NCI-H526 (cell line): ENCODE measurements at regions not wholly inside any gene's neighbourhood (a gene's known extent, or its start where the extent isn't known, plus 50 kb on each side); places are given as distances from the start of the nearest gene placed in this dataset.
"Not testable (repeated sequence)": the region's sequence is repeated elsewhere in the genome, so short reads cannot be mapped to it uniquely, and the experiment has no call there.

ENCODE experiments used
- DNase-seq, 2 experiments: peaks; one replicate each; lab custom pipeline; 2025; lab: John Stamatoyannopoulos, UW

- no peak for DNase-seq
These were observed 55.0 kb downstream of the FOXA2 start for GRCh38 chr20:22529150-22530019.

GRCh38 chr20:22526512-22527012 is 57.8 kb downstream of the FOXA2 start:
- DNase-seq = no peak

DNA sequence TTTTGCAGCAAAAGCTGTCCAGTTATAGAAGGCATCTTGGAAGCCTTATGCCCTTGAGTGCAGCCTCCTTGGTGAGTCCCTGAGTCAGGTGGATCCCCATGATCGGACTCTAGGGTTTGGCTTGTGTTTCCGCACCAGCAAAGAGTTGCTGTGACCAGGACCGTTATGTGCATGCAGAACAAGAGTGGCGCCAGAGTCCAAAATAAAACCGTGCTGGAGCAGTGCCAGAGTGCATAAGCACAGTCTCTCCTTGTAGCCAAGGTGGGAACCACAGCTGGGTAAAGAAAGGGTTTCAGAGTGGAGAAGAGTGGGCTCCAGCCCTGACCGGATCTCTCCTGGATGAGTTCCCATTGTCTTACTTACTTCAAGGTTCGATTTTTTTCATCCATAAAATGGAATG is 58.6 kb downstream of the FOXA2 start:
- no peak for DNase-seq

DNA sequence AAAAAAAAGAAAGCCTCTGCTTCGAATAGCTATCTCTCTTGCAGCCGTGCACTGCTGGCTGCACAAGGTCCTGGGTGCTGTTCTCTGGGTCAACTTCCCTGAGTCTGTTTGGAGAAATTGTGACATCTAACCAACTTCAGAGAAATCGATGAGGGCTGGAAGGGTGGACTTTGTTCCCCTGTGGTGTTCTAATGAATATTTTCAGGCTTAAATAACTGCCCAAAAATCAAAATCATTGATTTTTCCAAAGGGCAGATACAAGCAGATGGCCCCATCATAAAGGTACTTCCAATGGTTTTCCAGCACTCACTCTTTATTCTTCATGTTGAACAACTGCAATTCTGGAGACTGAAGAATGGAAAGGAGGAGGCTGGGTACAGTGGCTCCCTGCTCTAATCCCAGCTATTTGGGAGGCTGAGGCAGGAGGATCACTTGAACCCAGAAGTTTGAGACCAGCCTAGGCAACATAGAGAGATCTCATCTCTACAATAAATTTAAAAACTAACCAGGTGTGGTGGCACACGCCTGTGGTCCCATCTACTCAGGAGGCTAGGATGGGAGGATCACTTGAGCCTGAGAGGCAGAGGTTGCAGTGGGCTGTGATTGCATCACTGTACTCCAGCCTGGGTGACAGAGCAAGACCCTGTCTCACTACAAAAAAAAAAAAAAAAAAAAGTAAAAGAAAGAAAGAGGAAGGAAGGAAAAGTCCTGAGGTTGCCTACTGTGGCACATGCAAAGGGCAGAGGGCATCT is 59.1 kb downstream of the FOXA2 start:
- DNase-seq = no peak

GRCh38 chr20:22524393-22525015 is 59.9 kb downstream of the FOXA2 start:
- no peak for DNase-seq

DNA sequence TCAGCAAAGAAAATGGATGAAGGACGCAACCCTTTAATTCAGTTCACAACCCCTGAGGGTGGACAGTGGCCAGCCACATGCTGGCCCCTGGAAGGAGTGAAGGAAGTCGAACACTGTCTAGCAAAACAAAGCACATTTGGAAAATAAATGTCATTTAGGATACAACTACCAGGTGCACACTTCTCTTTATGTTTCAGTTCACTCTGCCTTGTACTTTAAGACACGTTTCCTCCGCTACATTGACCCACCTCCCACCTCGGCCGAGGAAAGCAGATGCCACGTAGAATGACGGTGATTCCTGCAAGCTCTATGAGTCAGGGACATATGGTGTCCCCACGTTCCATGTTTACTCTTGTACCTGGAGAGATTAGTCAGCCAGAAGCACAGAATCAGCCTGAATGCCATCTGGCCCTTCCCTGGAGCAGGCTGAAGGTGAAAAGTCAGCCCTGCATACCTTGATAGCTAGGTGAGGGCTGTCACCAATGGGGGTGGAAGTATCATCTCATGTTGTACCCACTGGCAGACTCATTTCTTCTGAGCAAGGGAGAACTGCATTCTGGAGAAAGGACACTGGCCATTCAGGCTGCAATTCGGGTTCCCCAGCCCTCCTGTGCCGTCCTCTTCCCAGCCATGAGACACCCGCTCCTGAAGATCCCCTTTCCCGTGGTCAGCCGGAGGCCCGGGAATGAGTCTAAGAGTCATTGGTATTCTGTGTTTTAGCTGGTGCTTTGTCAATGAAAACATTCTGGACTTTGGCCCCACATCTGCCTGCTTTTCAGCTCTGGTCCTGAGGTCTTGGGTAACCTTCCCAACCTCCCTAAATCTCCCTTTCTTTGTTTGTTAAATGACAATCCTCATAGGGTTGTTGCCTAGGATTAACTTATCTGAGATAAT is 60.6 kb downstream of the FOXA2 start:
- no peak for DNase-seq

DNA sequence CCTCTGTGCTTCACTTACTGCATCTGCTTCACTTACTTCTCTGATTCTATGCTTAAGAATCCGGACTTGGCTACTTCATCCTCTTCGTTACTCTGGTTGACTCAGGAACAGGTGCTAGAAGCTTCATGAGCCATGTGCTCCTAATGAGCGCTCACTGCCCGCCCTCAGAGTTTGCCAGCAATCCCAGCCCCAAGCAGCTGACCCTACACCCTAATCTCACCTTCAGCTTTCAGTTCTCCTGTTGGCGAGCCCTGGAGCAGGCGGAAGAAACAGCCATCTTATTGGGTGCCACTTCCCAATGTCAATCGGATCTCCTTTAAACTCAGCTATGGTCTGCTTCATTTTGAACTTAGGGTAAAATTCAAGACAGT is 61.3 kb downstream of the FOXA2 start:
- no peak for DNase-seq

DNA sequence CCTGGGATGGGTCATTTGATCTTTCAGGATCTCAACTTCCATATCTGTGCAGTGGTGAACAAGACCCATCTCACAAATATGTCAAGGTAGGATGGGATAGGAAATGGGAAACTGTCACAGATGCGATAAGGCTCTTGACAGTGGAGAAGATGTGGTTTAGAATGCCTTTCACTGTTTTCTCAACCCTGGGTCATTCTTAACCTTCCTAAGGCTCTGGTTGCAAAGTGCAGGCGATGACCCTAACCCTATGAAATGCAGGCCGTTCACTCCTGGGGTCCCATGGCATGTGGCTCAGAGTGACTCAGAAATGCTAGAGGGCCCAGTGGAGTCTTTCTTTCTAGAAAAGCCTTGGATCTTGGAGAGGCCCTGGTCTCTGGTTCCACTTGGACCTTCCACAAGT is 61.7 kb downstream of the FOXA2 start:
- no peak for DNase-seq

- not testable (repeated sequence) for DNase-seq
These were observed 62.4 kb downstream of the FOXA2 start for GRCh38 chr20:22521940-22522339.

DNA sequence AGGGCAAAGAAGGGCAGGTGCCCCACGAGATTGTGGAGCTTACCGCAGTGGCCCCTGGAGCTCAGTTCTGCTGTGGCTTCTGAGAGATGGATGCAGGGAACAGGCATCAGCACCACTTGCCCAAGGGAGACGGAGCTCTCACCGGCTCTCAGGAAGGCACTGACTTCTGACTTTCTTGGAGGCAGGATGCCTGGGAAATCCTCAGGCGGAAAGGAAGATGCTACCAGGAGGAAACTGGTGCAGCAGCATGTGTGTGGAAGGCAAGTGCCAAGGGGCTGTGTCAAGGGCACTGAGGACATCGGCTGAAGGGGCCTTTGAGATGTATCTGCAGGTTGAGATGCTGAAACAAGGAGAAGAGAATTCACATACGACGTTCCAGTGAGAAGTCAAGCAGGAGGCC is 64.0 kb downstream of the FOXA2 start:
- no peak for DNase-seq

GRCh38 chr20:22515264-22515663 is 69.1 kb downstream of the FOXA2 start:
- no peak for DNase-seq

- peak in 1 of 2 experiments; percentile 15 for DNase-seq
These were observed 70.8 kb downstream of the FOXA2 start for GRCh38 chr20:22513574-22513973.

- no peak for DNase-seq
These were observed 71.4 kb downstream of the FOXA2 start for GRCh38 chr20:22512911-22513489.

DNA sequence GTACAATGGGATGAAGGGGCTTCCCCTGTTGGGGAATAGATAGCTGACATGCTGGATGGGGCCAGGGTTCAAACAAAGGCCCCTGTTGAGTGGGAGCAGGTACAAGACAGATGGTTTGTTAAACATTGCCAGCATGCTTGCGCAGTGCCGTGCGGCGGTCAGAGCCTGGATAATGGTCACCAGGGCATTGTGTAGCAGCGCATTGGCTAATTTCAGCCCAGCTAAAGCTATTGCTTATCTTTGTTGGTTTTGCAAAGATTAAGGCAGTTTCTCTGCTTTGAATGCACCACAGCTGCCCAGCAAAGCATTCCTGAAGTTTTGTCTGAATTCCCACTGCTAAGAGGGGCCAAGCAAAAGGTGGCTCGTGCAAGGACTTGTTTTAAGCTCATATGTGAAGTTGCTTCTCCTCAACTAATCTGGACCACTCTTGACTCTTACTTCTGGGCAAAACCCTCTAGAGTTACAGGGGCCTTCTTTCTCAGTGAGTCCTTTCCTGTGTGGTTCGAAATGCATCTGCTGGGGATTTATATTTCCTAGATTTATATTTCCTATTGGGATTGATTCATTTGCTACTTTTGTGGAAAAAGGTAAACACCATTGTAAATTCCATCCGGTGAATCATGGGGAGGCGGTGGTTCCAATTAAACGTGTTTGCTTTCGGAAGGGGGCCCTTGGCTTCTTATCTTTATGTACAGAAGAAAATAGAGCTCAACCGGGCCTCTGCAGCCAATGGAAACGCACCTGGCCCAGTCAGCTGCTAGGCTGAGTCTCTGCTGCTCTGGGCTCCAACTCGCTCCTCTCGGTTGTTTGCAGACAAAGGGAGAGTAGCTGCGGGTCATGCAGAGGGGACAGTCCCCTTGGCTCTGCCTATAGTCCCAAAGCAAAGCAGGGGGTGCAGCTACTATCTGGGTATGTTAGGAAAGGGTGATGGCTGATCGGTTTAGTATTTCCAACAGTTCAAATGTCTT is 72.1 kb downstream of the FOXA2 start:
- DNase-seq = peak; percentile 30 to 62

DNA sequence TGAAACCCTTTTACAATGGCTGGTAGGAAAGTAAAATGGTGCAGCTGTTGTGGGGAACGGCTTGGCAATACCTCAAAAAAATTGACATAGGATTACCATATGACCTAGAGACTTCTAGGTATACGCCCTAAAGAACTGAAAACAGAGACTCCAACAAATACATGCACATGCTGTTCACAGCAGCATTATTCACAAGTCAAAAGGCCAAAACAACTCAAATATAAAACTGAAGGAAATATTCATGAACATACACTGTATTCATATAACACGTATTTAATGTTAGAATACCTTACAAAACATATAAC is 74.6 kb downstream of the FOXA2 start:
- no peak for DNase-seq

DNA sequence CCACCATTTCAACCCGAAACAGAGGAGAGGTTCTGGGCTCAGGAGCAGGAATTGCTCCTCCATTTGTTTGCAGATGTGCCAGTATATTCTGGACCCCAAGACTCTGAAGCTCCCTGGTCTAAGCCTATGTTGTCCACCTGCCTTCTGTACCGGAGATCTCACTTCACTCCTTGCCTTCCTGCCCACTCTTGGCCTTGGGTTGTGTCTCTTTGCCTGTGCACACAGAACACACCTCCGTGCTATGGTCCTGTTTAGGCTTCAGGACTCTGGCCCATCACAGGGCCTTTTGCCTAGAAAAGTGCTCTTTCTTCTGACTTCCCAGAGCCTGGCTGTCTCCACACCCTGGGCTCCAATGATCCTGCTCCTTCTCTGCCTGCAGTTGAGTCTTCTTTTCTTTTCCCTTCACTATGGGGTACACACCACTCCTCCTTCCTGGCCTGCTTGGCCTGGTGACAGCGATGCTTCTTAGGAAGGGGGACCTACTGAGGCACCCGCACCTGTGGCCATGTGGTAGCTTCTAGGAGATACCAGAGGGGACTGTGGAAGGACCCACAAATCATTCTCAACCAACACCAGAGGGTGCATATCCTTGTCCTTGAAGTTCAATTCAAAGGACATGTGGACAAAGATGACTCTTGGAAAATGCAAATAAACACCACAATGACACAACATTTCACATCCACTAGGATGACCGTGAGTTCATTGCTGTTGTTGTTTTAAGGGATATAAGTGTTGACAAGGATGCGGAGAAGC is 75.1 kb downstream of the FOXA2 start:
- no peak for DNase-seq

DNA sequence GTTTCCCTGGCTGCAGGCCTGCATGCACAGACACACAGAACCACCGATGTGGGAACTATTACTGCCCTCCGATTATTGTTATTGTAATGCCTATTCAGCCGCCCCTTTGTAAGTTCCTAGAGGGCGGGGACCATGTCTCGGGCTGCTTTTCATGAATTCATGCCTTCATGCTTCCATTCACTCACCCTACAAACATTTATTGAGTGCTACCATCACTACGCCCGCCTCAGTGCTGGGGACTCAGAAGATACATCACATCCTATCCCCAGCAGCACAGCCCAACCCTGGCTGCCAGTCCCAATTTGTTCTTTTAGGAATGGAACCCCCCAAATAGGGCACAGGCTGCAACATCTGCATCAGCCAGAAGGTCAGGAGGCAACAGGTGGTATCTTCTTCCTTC is 75.9 kb downstream of the FOXA2 start:
- no peak for DNase-seq

GRCh38 chr20:22507240-22507961 is 77.0 kb downstream of the FOXA2 start:
- DNase-seq = no peak

GRCh38 chr20:22506827-22507226 is 77.5 kb downstream of the FOXA2 start:
- no peak for DNase-seq
